CD4-positive, alpha-beta memory T cell (primary cell): ENCODE measurements at regions not wholly inside any gene's neighbourhood (a gene's known extent, or its start where the extent isn't known, plus 50 kb on each side); places are given as distances from the start of the nearest gene placed in this dataset.

Experiments
- CTCF ChIA-PET: fragments of 350-600 bp; sonication (Branson Sonifier 250); formaldehyde crosslinking; loops from one replicate; lab custom pipeline; 2021; ENCODE audit warnings: inconsistent platforms; ENCODE audit not compliant: partially characterized antibody; lab: Charles Lee
- POLR2A ChIA-PET: fragments of 350-600 bp; sonication (Branson Sonifier 250); formaldehyde crosslinking; loops from one replicate; lab custom pipeline; 2021; ENCODE audit not compliant: partially characterized antibody; lab: Charles Lee
- DNase-seq, 5 donors: peaks; one replicate each; pipeline versions ENCODE4 v3.0.0 to v3.0.0-alpha.2; 2020 to 2022; ENCODE audit warnings: mixed read lengths in 1 of 5
- H3K27ac ChIP-seq: one replicate; pipeline ENCODE4 v1.7.0; 2013; ENCODE audit warnings: low read depth, low read length
- H3K27me3 ChIP-seq: 2 replicates; pipeline ENCODE4 v1.7.0; 2013; ENCODE audit warnings: mild to moderate bottlenecking, low read length, moderate library complexity; ENCODE audit not compliant: insufficient read depth
- H3K36me3 ChIP-seq: 2 replicates; pipeline ENCODE4 v1.7.0; 2013; ENCODE audit warnings: mild to moderate bottlenecking, low read length, moderate library complexity; ENCODE audit not compliant: insufficient read depth
- H3K4me1 ChIP-seq: 2 replicates; pipeline ENCODE4 v1.7.0; 2013; ENCODE audit warnings: mild to moderate bottlenecking, low read length, moderate library complexity; ENCODE audit not compliant: insufficient read depth
- H3K4me3 ChIP-seq, 2 donors: one replicate each; pipeline ENCODE4 v1.7.0; 2013; ENCODE audit warnings: low read length in 2 of 2, mild to moderate bottlenecking in 1 of 2
- H3K9me3 ChIP-seq, 2 donors: one replicate each; pipeline ENCODE4 v1.7.0; 2013; ENCODE audit warnings: low read length in 2 of 2, control low read depth in 1 of 2; ENCODE audit not compliant: control insufficient read depth in 1 of 2
- H3K27ac Mint-ChIP-seq, 7 donors: one replicate each; pipeline ENCODE4 v1.8.0; 2020 to 2021; ENCODE audit warnings: mixed read lengths in 7 of 7, mild to moderate bottlenecking in 6 of 7, inconsistent platforms in 3 of 7, moderate library complexity in 3 of 7
- H3K27me3 Mint-ChIP-seq, 2 donors: one replicate each; pipeline ENCODE4 v1.8.0; 2020 to 2021; ENCODE audit warnings: mixed read lengths in 2 of 2
- H3K36me3 Mint-ChIP-seq, 2 donors: one replicate each; pipeline ENCODE4 v1.8.0; 2020 to 2021; ENCODE audit warnings: mixed read lengths in 2 of 2, inconsistent platforms in 1 of 2, mild to moderate bottlenecking in 1 of 2
- H3K4me1 Mint-ChIP-seq, 4 donors: one replicate each; pipeline ENCODE4 v1.8.0; 2020 to 2021; ENCODE audit warnings: mixed read lengths in 4 of 4, mild to moderate bottlenecking in 1 of 4
- H3K4me3 Mint-ChIP-seq, 8 donors: one replicate each; pipeline ENCODE4 v1.8.0; 2020 to 2021; ENCODE audit warnings: mixed read lengths in 8 of 8, mild to moderate bottlenecking in 7 of 8, moderate library complexity in 6 of 8, inconsistent platforms in 3 of 8
- H3K9me3 Mint-ChIP-seq, 8 donors: one replicate each; pipeline ENCODE4 v1.8.0; 2020 to 2021; ENCODE audit warnings: mixed read lengths in 8 of 8, mild to moderate bottlenecking in 5 of 8, inconsistent platforms in 3 of 8, moderate library complexity in 1 of 8
- intact Hi-C: fragments of 100-400 bp; cut with micrococcal nuclease; formaldehyde crosslinking; loops from one replicate; pipeline ENCODE4 v1.15.1; 2023

- no peak overlapping the region for H3K4me3 ChIP-seq
- no peaks in the 10 kb centered on the region for H3K9me3 Mint-ChIP-seq
- H3K4me1 ChIP-seq: no peaks in the 10 kb centered on the region
- intact Hi-C loops: no loop called here
- CTCF ChIA-PET: no interaction called here
- no peaks in the 10 kb centered on the region for H3K27me3 Mint-ChIP-seq
- no peaks in the 10 kb centered on the region for H3K4me1 Mint-ChIP-seq
- no peaks in the 10 kb centered on the region for H3K36me3 ChIP-seq
- no peak overlapping the region for H3K27ac ChIP-seq
- DNase-seq: no peak
- POLR2A ChIA-PET: no interaction called here
- no peaks in the 10 kb centered on the region for H3K36me3 Mint-ChIP-seq
- H3K27ac Mint-ChIP-seq: no peak overlapping the region
- H3K9me3 ChIP-seq: no peaks in the 10 kb centered on the region
- H3K27me3 ChIP-seq: no peaks in the 10 kb centered on the region
- no peak overlapping the region for H3K4me3 Mint-ChIP-seq
Observed at GRCh38 chr11:8740129-8740528, 57.5 kb downstream of the RPL27A start.

GRCh38 chr11:8744423-8744822 is 61.8 kb downstream of the RPL27A start:
- Histone ChIP-seq H3K4me1 (no peaks in the 10 kb centered on the region), H3K27me3 (peaks cover 7% of the 10 kb centered on the region), H3K4me3 (no peak overlapping the region), H3K27ac (no peak overlapping the region), H3K9me3 (no peaks in the 10 kb centered on the region), H3K36me3 (no peaks in the 10 kb centered on the region)
- H3K4me1 Mint-ChIP-seq: no peaks in the 10 kb centered on the region
- H3K9me3 Mint-ChIP-seq: no peaks in the 10 kb centered on the region
- H3K27ac Mint-ChIP-seq: no peak overlapping the region
- DNase-seq: no peak
- intact Hi-C loops: no loop called here
- H3K27me3 Mint-ChIP-seq: peaks cover 11 to 12% of the 10 kb centered on the region in 2 donors
- no peaks in the 10 kb centered on the region for H3K36me3 Mint-ChIP-seq
- no peak overlapping the region for H3K4me3 Mint-ChIP-seq
- POLR2A ChIA-PET: no interaction called here
- CTCF ChIA-PET: no interaction called here

GRCh38 chr11:8745431-8746253 is 63.0 kb downstream of the RPL27A start:
- no peaks in the 10 kb centered on the region for H3K4me1 Mint-ChIP-seq
- no peaks in the 10 kb centered on the region for H3K36me3 Mint-ChIP-seq
- H3K9me3 Mint-ChIP-seq: no peaks in the 10 kb centered on the region
- H3K9me3 ChIP-seq: no peaks in the 10 kb centered on the region
- H3K27ac ChIP-seq: no peak overlapping the region
- no peaks in the 10 kb centered on the region for H3K4me1 ChIP-seq
- no peaks in the 10 kb centered on the region for H3K36me3 ChIP-seq
- peaks cover 10% of the 10 kb centered on the region for H3K27me3 ChIP-seq
- H3K4me3 ChIP-seq: no peak overlapping the region
- H3K27ac Mint-ChIP-seq: no peak overlapping the region
- intact Hi-C loops: no loop called here
- CTCF ChIA-PET: no interaction called here
- POLR2A ChIA-PET: no interaction called here
- DNase-seq: no peak
- H3K4me3 Mint-ChIP-seq: no peak overlapping the region
- peaks cover 12 to 16% of the 10 kb centered on the region in 2 donors for H3K27me3 Mint-ChIP-seq

GRCh38 chr11:8746331-8746974 is 63.9 kb downstream of the RPL27A start:
- DNase-seq: no peak
- H3K27me3 ChIP-seq: peaks cover 10% of the 10 kb centered on the region
- H3K36me3 Mint-ChIP-seq: no peaks in the 10 kb centered on the region
- intact Hi-C loops: no loop called here
- H3K36me3 ChIP-seq: no peaks in the 10 kb centered on the region
- no peaks in the 10 kb centered on the region for H3K9me3 ChIP-seq
- POLR2A ChIA-PET: no interaction called here
- H3K27ac ChIP-seq: no peak overlapping the region
- H3K27ac Mint-ChIP-seq: no peak overlapping the region
- no peaks in the 10 kb centered on the region for H3K4me1 Mint-ChIP-seq
- H3K27me3 Mint-ChIP-seq: peaks cover 12 to 18% of the 10 kb centered on the region in 2 donors
- peaks cover 0 to 2% (median 0%) of the 10 kb centered on the region in 8 donors for H3K9me3 Mint-ChIP-seq
- H3K4me3 ChIP-seq: no peak overlapping the region
- H3K4me3 Mint-ChIP-seq: no peak overlapping the region
- H3K4me1 ChIP-seq: no peaks in the 10 kb centered on the region
- CTCF ChIA-PET: no interaction called here

- no peak for DNase-seq
- Histone ChIP-seq H3K4me3 (no peak overlapping the region), H3K4me1 (no peaks in the 10 kb centered on the region), H3K9me3 (no peaks in the 10 kb centered on the region), H3K27me3 (peaks cover 10% of the 10 kb centered on the region), H3K36me3 (no peaks in the 10 kb centered on the region), H3K27ac (no peak overlapping the region)
- intact Hi-C loops: no loop called here
- H3K27me3 Mint-ChIP-seq: peaks cover 12 to 18% of the 10 kb centered on the region in 2 donors
- no peaks in the 10 kb centered on the region for H3K36me3 Mint-ChIP-seq
- no peak overlapping the region for H3K27ac Mint-ChIP-seq
- POLR2A ChIA-PET: no interaction called here
- H3K4me1 Mint-ChIP-seq: no peaks in the 10 kb centered on the region
- CTCF ChIA-PET: no interaction called here
- H3K9me3 Mint-ChIP-seq: peaks cover 0 to 4% (median 0%) of the 10 kb centered on the region in 8 donors
- no peak overlapping the region for H3K4me3 Mint-ChIP-seq
Observed at GRCh38 chr11:8747173-8747572, 64.6 kb downstream of the RPL27A start.

- H3K27me3 Mint-ChIP-seq: peaks cover 12 to 18% of the 10 kb centered on the region in 2 donors
- H3K27ac Mint-ChIP-seq: no peak overlapping the region
Observed at GRCh38 chr11:8748317-8748716, 65.7 kb downstream of the RPL27A start.

GRCh38 chr11:8749202-8749601 is 66.6 kb downstream of the RPL27A start:
- DNase-seq: no peak
- H3K27ac Mint-ChIP-seq: no peak overlapping the region
- intact Hi-C loops: no loop called here
- CTCF ChIA-PET: no interaction called here
- H3K36me3 Mint-ChIP-seq: no peaks in the 10 kb centered on the region
- H3K27me3 Mint-ChIP-seq: peaks cover 12 to 18% of the 10 kb centered on the region in 2 donors
- H3K9me3 Mint-ChIP-seq: peaks cover 0 to 4% (median 0%) of the 10 kb centered on the region in 8 donors
- no peak overlapping the region for H3K27ac ChIP-seq
- POLR2A ChIA-PET: no interaction called here
- no peak overlapping the region for H3K4me3 ChIP-seq
- H3K4me1 Mint-ChIP-seq: no peaks in the 10 kb centered on the region
- peaks cover 10% of the 10 kb centered on the region for H3K27me3 ChIP-seq
- H3K4me3 Mint-ChIP-seq: no peak overlapping the region
- H3K36me3 ChIP-seq: no peaks in the 10 kb centered on the region
- no peaks in the 10 kb centered on the region for H3K9me3 ChIP-seq
- H3K4me1 ChIP-seq: no peaks in the 10 kb centered on the region

More at GRCh38 chr11:8748317-8748716, 65.7 kb downstream of the RPL27A start:
- H3K27ac ChIP-seq: no peak overlapping the region
- Mint-ChIP-seq H3K9me3 (peaks cover 0 to 4% (median 0%) of the 10 kb centered on the region in 8 donors), H3K4me3 (no peak overlapping the region), H3K4me1 (no peaks in the 10 kb centered on the region), H3K36me3 (no peaks in the 10 kb centered on the region)
- intact Hi-C loops: no loop called here
- no peaks in the 10 kb centered on the region for H3K9me3 ChIP-seq
- H3K36me3 ChIP-seq: no peaks in the 10 kb centered on the region
- no peak for DNase-seq
- ChIA-PET POLR2A (no interaction called here), CTCF (no interaction called here)
- peaks cover 10% of the 10 kb centered on the region for H3K27me3 ChIP-seq
- no peak overlapping the region for H3K4me3 ChIP-seq
- H3K4me1 ChIP-seq: no peaks in the 10 kb centered on the region
